BJ (cell line): ENCODE measurements at regions not wholly inside any gene's neighbourhood (a gene's known extent, or its start where the extent isn't known, plus 50 kb on each side); places are given as distances from the start of the nearest gene placed in this dataset.

ENCODE experiments used
- CTCF ChIA-PET: fragments of 350-600 bp; formaldehyde crosslinking; extraction: SDS; loops from one replicate; lab custom pipeline; 2021; ENCODE audit warnings: antibody characterized with exemption, inconsistent platforms; lab: Yijun Ruan, JAX
- POLR2A ChIA-PET: fragments of 300-600 bp; sonication (Branson Sonifier 250); formaldehyde crosslinking; extraction: SDS; loops from one replicate; lab custom pipeline; 2021; ENCODE audit warnings: antibody characterized with exemption; lab: Charles Lee
- DNase-seq: peaks from one replicate; pipeline ENCODE4 v3.0.0-alpha.2; 2011; ENCODE audit warnings: low read depth
- H3K27me3 ChIP-seq: 2 replicates; pipeline ENCODE4 v1.6.0; 2011; ENCODE audit warnings: low read length; ENCODE audit not compliant: control insufficient read depth, insufficient read depth
- H3K36me3 ChIP-seq: 2 replicates; pipeline ENCODE4 v1.5.1; 2011; ENCODE audit warnings: low read length; ENCODE audit not compliant: control insufficient read depth, insufficient read depth
- H3K4me3 ChIP-seq: 2 replicates; pipeline ENCODE4 v1.5.1; 2011; ENCODE audit warnings: low read depth, mild to moderate bottlenecking, control low read depth, low read length
- CTCF ChIP-seq: IDR thresholded peaks from 2 replicates; pipeline ENCODE4 v1.5.1; 2011; ENCODE audit warnings: low read depth, mild to moderate bottlenecking, control low read depth, inconsistent platforms, low read length, moderate library complexity; ENCODE audit not compliant: insufficient read depth

- CTCF ChIA-PET, result no interaction called here
- TF ChIP-seq CTCF, result no peak
- POLR2A ChIA-PET, result no interaction called here
- H3K4me3 ChIP-seq, result no peak overlapping the region
- H3K27me3 ChIP-seq, result peaks cover 16% of the 10 kb centered on the region
- no peaks in the 10 kb centered on the region for H3K36me3 ChIP-seq
- DNase-seq, result no peak
These were observed 77.9 kb downstream of the SPRING1 start for GRCh38 chr12:116659771-116660481.

GRCh38 chr12:116657921-116658495, 79.9 kb downstream of the SPRING1 start:
- POLR2A ChIA-PET, result no interaction called here
- no peak for TF ChIP-seq CTCF
- Histone ChIP-seq H3K27me3 (peaks cover 20% of the 10 kb centered on the region), H3K36me3 (no peaks in the 10 kb centered on the region), H3K4me3 (peak overlapping the region; percentile 26)
- CTCF ChIA-PET, result interaction anchor here (0.7 to 1.3 kb wide), 2 partner anchors 15 to 36 kb away, joined by 3 read pairs; no protein-coding TSS in a partner anchor
- DNase-seq, result no peak

GRCh38 chr12:116656306-116656705, 81.6 kb downstream of the SPRING1 start:
- CTCF ChIA-PET, result interaction anchor here (0.9 to 1.2 kb wide), 2 partner anchors 34 to 659 kb away, joined by 3 read pairs; no protein-coding TSS in a partner anchor
- no peak for TF ChIP-seq CTCF
- Histone ChIP-seq H3K4me3 (no peak overlapping the region), H3K36me3 (no peaks in the 10 kb centered on the region), H3K27me3 (peaks cover 20% of the 10 kb centered on the region)
- POLR2A ChIA-PET, result no interaction called here
- DNase-seq, result no peak

GRCh38 chr12:116654226-116654743, 83.6 kb downstream of the SPRING1 start:
- no peaks in the 10 kb centered on the region for H3K36me3 ChIP-seq
- no peak overlapping the region for H3K4me3 ChIP-seq
- peaks cover 26% of the 10 kb centered on the region for H3K27me3 ChIP-seq
- ChIA-PET POLR2A (no interaction called here), CTCF (no interaction called here)
- no peak for DNase-seq
- TF ChIP-seq CTCF, result no peak

GRCh38 chr12:116651089-116651488, 86.8 kb downstream of the SPRING1 start:
- H3K36me3 ChIP-seq, result no peaks in the 10 kb centered on the region
- no peak for TF ChIP-seq CTCF
- no peak overlapping the region for H3K4me3 ChIP-seq
- POLR2A ChIA-PET, result no interaction called here
- peaks cover 21% of the 10 kb centered on the region for H3K27me3 ChIP-seq
- CTCF ChIA-PET, result no interaction called here
- DNase-seq, result no peak
